ENCODE measurements at regions not wholly inside any gene's neighbourhood (a gene's known extent, or its start where the extent isn't known, plus 50 kb on each side); places are given as distances from the start of the nearest gene placed in this dataset.

DNA sequence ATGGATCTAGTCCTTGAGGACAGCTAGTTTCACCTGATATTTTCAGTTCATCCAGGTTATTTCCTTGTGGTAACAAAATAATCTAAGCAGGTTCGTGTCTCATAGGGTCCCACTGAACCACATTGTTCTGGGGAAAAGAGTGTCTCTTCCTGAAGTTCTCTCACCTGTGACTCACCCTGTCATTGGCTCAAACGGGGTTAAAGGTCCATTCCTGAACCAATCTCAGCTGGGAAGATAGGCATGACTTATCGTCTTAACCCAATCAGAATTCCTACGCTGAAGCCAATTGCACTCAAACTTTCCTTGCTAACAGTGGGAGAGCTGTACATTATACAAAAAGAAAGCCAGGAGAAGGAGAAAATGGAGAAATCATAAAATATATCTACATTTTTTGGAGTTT, 475.8 kb downstream of the TOX3 start:
- Mint-ChIP-seq H3K4me1 (ENCODE audit: low read depth) (no peaks in the 10 kb centered on the region), H3K4me3 (ENCODE audit: unreplicated experiment) (no peak overlapping the region), H3K27me3 (ENCODE audit: low read depth) (peaks cover 2% of the 10 kb centered on the region), H3K9me3 (ENCODE audit: low read depth) (no peaks in the 10 kb centered on the region), H3K36me3 (ENCODE audit: low read depth) (no peaks in the 10 kb centered on the region), H3K27ac (ENCODE audit: unreplicated experiment) (no peak overlapping the region)
- TF ChIP-seq, protein P1, sequence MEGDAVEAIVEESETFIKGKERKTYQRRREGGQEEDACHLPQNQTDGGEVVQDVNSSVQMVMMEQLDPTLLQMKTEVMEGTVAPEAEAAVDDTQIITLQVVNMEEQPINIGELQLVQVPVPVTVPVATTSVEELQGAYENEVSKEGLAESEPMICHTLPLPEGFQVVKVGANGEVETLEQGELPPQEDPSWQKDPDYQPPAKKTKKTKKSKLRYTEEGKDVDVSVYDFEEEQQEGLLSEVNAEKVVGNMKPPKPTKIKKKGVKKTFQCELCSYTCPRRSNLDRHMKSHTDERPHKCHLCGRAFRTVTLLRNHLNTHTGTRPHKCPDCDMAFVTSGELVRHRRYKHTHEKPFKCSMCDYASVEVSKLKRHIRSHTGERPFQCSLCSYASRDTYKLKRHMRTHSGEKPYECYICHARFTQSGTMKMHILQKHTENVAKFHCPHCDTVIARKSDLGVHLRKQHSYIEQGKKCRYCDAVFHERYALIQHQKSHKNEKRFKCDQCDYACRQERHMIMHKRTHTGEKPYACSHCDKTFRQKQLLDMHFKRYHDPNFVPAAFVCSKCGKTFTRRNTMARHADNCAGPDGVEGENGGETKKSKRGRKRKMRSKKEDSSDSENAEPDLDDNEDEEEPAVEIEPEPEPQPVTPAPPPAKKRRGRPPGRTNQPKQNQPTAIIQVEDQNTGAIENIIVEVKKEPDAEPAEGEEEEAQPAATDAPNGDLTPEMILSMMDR (IDR thresholded peaks at IDR 0.05) = no peak
- DNase-seq (ENCODE audit: low spot score) = no peak

DNA sequence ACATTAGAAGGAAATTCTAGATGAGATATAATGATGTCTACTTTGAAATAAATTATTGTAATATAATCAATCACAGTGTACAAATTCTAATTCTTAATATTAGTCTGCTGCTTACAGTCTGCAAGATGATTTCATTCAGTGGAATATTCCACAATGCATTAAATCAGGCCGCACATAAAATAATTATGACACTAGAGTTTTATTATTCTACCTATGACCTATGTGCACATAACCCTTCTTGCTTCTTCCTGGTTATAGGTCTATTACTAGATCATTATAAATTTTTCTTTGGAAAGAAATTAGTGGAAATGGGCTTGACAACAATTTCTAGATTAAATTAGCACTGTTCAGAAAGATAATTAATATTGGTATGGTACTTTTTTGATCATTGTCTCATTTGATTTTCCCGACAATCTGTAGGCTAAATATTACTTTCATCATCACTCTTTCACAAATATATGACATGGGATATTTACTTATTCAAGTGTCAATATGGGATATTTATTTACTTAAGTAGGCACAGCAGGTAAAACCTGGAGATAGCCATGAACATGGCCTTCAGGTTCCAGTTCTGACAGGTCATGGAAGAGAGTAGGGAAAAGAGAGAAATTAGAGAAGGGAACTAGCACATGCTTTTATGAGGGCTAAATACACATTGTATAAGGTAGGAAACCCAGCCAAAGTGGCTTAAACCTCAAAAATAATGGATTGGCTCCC, 476.4 kb downstream of the TOX3 start:
- TF ChIP-seq, protein P1 (IDR thresholded peaks at IDR 0.05) = no peak
- peaks cover 4% of the 10 kb centered on the region for H3K9me3 Mint-ChIP-seq (ENCODE audit: low read depth)
- H3K27ac Mint-ChIP-seq (ENCODE audit: unreplicated experiment) = no peak overlapping the region
- no peaks in the 10 kb centered on the region for H3K4me1 Mint-ChIP-seq (ENCODE audit: low read depth)
- H3K27me3 Mint-ChIP-seq (ENCODE audit: low read depth) = peaks cover 2% of the 10 kb centered on the region
- DNase-seq (ENCODE audit: low spot score) = no peak
- no peaks in the 10 kb centered on the region for H3K36me3 Mint-ChIP-seq (ENCODE audit: low read depth)
- no peak overlapping the region for H3K4me3 Mint-ChIP-seq (ENCODE audit: unreplicated experiment)

DNA sequence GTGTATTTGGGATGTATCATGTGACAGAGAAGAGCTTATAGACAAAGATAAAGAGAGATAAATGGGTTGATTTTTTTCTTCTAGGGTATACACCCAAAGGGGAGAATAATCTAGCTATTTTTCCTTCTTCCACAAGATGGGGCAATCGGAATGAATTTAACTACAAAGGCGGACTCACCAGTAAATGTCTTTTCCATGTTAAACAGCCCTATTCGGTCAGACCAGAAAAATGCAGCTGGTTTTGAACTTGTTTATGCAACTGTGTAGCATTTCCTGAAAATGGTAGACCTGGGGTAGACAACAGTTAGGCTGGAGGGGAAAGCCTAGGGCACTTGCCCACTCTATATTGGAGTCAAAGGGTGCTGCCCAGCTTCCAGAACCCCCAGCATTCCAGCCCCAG, 477.1 kb downstream of the TOX3 start:
- Mint-ChIP-seq H3K9me3 (ENCODE audit: low read depth) (peaks cover 7% of the 10 kb centered on the region), H3K27me3 (ENCODE audit: low read depth) (peaks cover 2% of the 10 kb centered on the region), H3K36me3 (ENCODE audit: low read depth) (no peaks in the 10 kb centered on the region), H3K4me3 (ENCODE audit: unreplicated experiment) (no peak overlapping the region), H3K27ac (ENCODE audit: unreplicated experiment) (no peak overlapping the region), H3K4me1 (ENCODE audit: low read depth) (no peaks in the 10 kb centered on the region)
- no peak for DNase-seq (ENCODE audit: low spot score)
- TF ChIP-seq, protein P1 (IDR thresholded peaks at IDR 0.05) = peak; percentile 88

DNA sequence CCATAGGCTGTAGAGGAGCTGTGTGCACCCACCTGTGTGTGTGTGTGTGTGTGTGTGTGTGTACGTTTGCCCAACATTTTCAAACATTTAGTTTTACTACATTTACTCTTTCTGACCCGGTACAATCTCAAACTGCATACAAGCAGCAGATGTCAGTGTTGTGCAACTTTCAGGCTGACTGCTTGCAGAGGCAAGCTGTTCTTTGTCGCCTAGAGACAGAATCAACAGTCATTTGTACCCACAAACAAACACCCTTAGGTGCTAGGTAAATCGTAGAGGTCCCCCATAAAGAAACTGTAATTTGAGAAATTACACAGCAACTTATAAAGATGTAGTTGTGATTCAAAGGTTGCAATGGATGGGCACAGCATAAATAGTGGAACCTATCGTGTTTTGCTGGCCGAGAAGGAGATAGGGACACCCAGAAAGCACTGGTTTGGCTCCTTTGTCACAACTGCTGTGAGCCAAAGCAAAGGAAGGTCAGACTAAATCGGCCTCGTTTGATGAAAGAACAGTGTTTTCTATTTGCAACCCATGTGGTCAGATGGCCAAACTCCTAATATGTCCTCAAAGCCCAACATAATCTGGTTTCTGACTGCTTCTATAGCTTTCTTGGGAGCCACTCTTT, 478.4 kb downstream of the TOX3 start:
- no peaks in the 10 kb centered on the region for H3K36me3 Mint-ChIP-seq (ENCODE audit: low read depth)
- H3K4me1 Mint-ChIP-seq (ENCODE audit: low read depth) = no peaks in the 10 kb centered on the region
- no peak for DNase-seq (ENCODE audit: low spot score)
- no peak overlapping the region for H3K4me3 Mint-ChIP-seq (ENCODE audit: unreplicated experiment)
- H3K9me3 Mint-ChIP-seq (ENCODE audit: low read depth) = peaks cover 9% of the 10 kb centered on the region
- no peak overlapping the region for H3K27ac Mint-ChIP-seq (ENCODE audit: unreplicated experiment)
- H3K27me3 Mint-ChIP-seq (ENCODE audit: low read depth) = peaks cover 7% of the 10 kb centered on the region
- TF ChIP-seq, protein P1 (IDR thresholded peaks at IDR 0.05) = peak; percentile 84

DNA sequence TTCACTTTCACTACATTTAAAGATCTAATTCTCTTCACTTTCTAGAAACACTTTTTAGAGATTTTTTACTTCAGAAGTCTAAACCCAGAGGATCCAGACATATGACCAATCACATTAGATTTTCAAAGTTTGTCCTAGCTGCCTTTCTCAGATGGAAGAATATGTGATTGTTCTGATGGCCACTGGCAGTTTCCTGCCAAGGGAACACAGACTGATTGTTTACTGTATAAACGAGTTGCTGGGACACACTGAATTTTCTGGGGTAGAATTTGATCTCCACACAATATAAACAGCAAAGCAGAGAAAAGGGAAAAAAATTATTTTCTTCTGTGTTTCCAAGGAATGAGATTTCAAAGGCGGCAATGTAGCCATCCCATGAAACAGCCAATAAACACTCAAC, 480.0 kb downstream of the TOX3 start:
- H3K27ac Mint-ChIP-seq (ENCODE audit: unreplicated experiment) = no peak overlapping the region
- peaks cover 15% of the 10 kb centered on the region for H3K27me3 Mint-ChIP-seq (ENCODE audit: low read depth)
- DNase-seq (ENCODE audit: low spot score) = no peak
- H3K4me1 Mint-ChIP-seq (ENCODE audit: low read depth) = no peaks in the 10 kb centered on the region
- H3K4me3 Mint-ChIP-seq (ENCODE audit: unreplicated experiment) = no peak overlapping the region
- H3K9me3 Mint-ChIP-seq (ENCODE audit: low read depth) = peaks cover 9% of the 10 kb centered on the region
- TF ChIP-seq, protein P1 (IDR thresholded peaks at IDR 0.05) = no peak
- no peaks in the 10 kb centered on the region for H3K36me3 Mint-ChIP-seq (ENCODE audit: low read depth)

Data from chondrocyte (in vitro differentiated cells).